Fibroblast of pulmonary artery (primary cell): ENCODE measurements at regions not wholly inside any gene's neighbourhood (a gene's known extent, or its start where the extent isn't known, plus 50 kb on each side); places are given as distances from the start of the nearest gene placed in this dataset.

Experiments used
- DNase-seq: peaks from one replicate; pipeline ENCODE4 v3.0.0-alpha.2; 2010; ENCODE audit warnings: low read depth
- H3K4me3 ChIP-seq: replicated peaks from 2 replicates; pipeline ENCODE4 v1.5.1; 2011; ENCODE audit warnings: low read depth, mild to moderate bottlenecking, control low read depth, low read length, moderate library complexity
- CTCF ChIP-seq: IDR thresholded peaks from 2 replicates; pipeline ENCODE4 v1.5.1; 2011; ENCODE audit warnings: mild to moderate bottlenecking, control low read depth, low read length, inconsistent platforms; ENCODE audit errors: missing control alignments

GRCh38 chr12:43109631-43110345 lies 442.2 kb downstream of the ADAMTS20 start:
- no peak for TF ChIP-seq CTCF
- no peak overlapping the region for H3K4me3 ChIP-seq
- no peak for DNase-seq

- no peak for DNase-seq
- H3K4me3 ChIP-seq, result no peak overlapping the region
- no peak for TF ChIP-seq CTCF
These were observed 443.3 kb downstream of the ADAMTS20 start for GRCh38 chr12:43108656-43109055.

GRCh38 chr12:43107026-43107775 lies 444.8 kb downstream of the ADAMTS20 start:
- no peak overlapping the region for H3K4me3 ChIP-seq
- no peak for DNase-seq
- no peak for TF ChIP-seq CTCF

- no peak for TF ChIP-seq CTCF
- DNase-seq, result no peak
- H3K4me3 ChIP-seq, result no peak overlapping the region
These were observed 445.6 kb downstream of the ADAMTS20 start for GRCh38 chr12:43106355-43106754.

GRCh38 chr12:43105426-43105981 lies 446.5 kb downstream of the ADAMTS20 start:
- no peak for DNase-seq
- no peak overlapping the region for H3K4me3 ChIP-seq
- TF ChIP-seq CTCF, result no peak

- TF ChIP-seq CTCF, result no peak
- peak; percentile 66 for DNase-seq
- no peak overlapping the region for H3K4me3 ChIP-seq
These were observed 447.5 kb downstream of the ADAMTS20 start for GRCh38 chr12:43104494-43104893.

GRCh38 chr12:43103866-43104265 lies 448.1 kb downstream of the ADAMTS20 start:
- no peak for TF ChIP-seq CTCF

More at GRCh38 chr12:43103866-43104265, 448.1 kb downstream of the ADAMTS20 start:
- H3K4me3 ChIP-seq, result no peak overlapping the region
- no peak for DNase-seq
